ENCODE measurements at regions not wholly inside any gene's neighbourhood (a gene's known extent, or its start where the extent isn't known, plus 50 kb on each side); places are given as distances from the start of the nearest gene placed in this dataset.

GRCh38 chr14:85317491-85318021 lies 212.4 kb upstream of the FLRT2 start:
- no peak for TF ChIP-seq CTCF (IDR thresholded peaks at IDR 0.05; ENCODE audit: extremely low read depth in 1 of 2, insufficient read depth in 1 of 2, low read depth in 1 of 2, low read length in 2 of 2)
- no peak for TF ChIP-seq POLR2A (IDR thresholded peaks at IDR 0.05; ENCODE audit: low read depth, low read length)
